ENCODE measurements at regions not wholly inside any gene's neighbourhood (a gene's known extent, or its start where the extent isn't known, plus 50 kb on each side); places are given as distances from the start of the nearest gene placed in this dataset.

DNA sequence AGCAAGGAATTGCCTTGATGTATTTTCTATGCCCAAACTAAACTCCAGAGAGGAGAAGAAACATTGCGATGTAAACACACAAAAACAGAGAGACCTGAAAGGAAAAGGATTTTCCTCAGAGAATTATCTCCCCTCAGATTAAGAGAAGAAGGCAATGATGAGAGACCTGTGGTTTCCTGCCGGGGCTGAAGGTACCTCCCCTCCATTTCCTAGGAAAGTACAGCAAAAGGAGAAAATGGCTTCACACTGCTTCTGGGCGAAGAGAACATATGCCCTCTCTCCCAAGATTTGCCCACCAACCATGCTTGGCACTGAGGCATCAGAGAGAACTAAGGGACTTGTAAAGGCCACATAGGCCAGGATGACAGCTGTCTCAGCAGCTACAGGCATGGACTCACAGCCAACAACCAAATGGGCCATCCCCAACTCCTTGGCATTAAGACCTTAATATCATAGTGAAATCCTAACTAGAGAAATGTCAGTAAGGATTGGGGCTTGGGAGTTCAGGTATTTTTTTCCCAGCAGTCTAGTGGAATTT lies 523.0 kb downstream of the PTPRC start:
- no peak for DNase-seq (ENCODE audit: low read depth)

DNA sequence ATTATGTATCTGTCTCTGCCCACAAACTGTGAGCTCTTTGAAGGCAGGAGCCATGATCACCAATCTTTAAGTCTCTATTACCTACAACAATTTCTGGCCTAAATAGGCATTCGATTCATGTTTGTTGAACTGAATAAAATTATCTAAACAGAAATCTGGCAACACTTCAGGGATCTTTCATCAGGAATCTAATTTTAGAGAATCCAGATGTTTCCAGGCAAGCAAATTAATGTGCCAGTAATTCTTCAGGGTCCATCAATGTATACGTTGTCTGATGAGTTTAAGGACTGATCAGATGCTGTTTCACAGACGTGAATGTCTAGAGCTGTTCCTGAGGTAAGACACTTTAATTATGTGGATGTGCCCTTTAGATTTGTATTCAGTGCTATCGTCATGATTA lies 524.4 kb downstream of the PTPRC start:
- peak; percentile 1 for DNase-seq (ENCODE audit: low read depth)

DNA sequence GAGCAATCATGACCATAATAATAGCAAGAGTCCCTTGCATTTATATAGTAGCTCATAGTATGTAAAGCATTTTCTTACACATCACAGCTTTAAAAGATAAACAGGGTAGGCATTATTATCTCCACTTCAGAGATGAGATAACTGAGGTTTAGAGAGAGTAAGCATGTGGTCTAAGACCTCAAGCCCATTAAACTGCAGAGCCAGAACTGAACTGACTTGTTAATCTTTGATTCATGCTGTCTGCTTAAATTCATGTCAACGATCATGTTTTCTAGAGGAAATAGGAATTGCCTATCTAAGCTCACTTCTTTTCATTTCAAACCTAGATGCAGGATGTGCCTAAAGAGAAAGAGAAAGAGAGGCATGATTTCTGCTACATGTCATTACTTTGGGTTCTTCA lies 524.8 kb downstream of the PTPRC start:
- no peak for DNase-seq (ENCODE audit: low read depth)

DNA sequence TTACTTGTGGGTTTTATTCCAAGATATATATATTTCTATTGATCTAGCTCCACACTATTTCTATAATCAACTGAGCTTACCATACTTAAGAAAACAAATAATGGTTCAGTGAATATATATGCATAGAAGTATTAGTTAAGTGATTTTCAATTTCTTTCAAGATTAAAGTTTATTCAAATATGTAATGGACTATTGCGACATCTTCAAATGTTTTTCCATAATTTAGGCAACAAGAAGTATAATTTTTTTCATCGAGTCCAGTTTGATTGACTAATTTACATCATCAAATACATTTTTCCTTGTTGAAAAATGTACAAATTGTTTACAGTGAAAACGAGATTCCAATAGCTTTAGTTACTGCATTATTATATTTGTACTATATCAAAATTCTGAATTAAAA lies 528.6 kb downstream of the PTPRC start:
- DNase-seq (ENCODE audit: low read depth): no peak

DNA sequence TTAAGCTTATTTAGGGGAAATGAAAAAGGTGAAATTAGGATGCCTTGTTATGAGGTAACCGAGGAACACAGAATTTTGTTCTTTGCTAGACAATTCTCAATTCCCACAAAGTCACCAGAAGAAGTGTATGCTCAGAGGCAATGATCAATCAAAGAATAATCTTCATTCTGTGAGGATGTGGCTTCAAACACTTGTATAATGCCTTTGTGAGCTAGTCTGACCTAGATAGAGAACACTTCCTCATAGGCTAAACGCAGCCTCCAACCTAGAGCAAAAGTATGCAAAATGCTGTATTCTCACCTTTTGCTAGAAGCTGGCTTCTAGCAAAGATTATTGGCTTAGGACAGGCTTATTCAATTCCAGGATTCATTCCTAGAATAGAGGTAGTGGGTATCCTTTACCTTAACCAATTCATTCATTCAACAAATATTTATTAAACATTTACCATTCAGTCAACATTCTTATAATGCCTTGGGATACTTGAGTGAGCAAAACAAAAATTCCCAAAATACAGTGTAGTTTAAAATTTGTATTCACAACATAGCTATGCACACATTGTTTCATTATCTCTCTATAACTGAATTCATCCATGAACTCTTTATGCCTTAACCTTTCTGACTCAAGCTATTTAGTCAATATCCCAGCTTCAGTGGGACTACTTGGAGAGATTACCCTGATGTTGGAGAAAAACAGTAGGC lies 530.2 kb downstream of the PTPRC start:
- no peak for DNase-seq (ENCODE audit: low read depth)

DNA sequence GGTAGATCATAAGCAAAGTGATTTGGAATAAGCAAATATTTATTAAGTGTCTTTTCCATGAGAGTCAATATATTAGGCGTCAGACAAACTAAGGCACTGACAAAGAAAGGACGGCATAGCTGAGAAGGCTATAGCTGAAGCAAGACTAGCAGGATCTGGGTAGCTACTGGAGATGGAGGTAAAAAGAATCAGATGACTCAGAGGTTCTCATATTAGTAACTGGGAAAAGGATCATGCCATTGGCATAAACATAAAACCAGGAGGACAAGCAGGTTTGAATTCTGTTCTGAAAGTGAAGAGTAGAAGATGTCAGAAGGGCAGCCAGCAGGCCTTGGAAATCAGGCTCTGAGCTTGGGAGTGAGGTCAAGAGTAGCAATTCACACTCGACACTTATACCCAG lies 531.9 kb downstream of the PTPRC start:
- no peak for DNase-seq (ENCODE audit: low read depth)

DNA sequence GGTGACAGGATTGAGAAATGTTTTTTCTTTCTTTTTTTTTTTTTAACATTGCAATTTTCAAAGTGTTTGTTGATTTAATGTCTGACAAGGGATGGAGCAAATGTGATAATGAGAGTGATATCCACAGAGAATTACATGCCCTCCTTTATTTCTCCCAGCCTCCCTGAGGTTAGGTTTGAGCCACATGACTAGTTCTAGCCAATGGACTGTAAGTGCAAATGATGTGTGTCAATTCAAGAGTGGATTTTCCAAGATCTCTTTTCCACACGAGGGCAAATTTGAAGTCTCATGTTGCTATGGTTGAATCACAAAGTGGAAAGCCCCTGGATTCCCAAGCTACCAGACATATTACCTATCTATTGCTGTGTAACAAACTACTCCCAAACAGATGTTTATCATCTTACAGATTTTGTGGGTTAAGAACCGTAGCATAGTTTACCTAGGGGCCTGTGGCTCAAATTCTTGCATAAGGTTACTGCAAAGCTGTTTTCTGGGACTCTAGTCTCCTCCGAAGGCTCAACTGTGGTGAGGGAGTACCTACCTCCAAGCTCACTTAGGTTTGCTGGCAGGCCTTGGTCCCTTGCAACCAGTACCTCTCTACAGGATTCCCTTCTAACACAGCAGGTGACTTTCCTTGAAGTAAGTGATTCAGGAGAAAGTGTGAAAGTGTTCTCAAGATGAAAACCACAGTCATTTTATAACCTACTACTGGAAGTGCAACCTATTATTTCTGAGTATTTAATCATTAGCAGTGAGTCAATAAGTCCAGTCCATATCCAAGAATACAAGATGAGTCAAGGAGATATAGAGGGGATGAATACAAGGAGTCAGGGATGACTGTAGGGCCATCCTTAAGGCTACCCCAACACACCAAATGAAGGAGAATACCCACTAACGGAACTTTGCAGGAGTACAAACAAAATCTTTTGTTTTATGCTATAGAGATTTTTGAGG lies 533.6 kb downstream of the PTPRC start:
- no peak for DNase-seq (ENCODE audit: low read depth)

DNA sequence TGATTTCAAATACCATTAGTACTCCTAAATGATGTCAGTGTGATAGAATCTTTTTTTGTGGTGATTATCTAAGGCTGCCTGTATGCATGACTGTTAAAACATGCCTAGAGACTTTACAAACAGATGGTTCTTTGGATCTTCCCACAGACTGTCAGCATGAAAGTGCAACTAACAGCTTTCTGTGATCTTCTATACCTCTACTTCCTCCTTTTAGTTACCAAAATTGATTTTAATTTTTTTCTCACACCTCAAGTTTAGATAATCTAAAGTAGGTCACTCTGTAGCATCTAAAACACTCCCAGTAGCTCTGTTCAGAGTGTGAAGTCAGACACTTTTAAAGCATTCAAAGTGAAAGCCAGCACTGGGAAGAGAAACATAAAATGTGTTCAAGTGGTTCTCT lies 534.5 kb downstream of the PTPRC start:
- no peak for DNase-seq (ENCODE audit: low read depth)

DNA sequence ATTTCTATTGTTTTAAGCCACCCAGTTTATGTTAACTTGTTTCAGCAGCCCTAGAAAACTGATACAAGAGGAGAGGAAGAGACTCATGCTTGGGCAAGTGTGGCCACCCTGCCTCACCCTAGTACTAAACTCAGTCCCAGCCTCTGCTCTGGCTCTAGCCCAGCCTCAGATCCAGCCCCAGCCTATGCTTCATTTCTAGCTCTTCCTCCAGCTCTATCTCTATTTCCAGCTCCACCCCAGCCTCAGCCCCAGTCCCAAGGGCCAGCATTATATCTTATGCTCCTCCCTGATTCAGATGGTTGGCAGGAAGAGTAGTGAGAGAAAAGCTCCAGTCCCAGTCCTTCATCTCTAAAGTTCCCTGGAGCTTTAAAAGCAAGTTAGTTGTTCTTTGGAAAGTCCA lies 535.5 kb downstream of the PTPRC start:
- no peak for DNase-seq (ENCODE audit: low read depth)

DNA sequence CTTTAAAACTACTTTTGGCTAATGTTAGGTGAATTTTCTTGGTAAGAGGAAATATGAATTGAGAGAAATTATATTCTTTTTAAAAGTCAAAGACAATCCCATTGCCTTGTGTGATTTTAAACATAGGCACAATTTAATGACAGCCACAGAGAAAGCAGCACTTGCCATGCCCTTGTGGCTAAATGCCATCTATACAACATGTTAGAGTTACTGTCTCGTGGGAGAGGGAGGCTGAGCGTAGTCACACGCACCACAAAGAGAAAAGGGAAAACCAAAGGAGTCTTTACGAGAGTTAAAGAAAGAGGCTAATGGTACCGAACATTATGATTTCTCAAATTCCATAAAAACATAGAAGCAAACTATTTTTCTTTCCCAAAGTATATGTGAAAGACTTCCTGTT lies 537.9 kb downstream of the PTPRC start:
- DNase-seq (ENCODE audit: low read depth): no peak

DNA sequence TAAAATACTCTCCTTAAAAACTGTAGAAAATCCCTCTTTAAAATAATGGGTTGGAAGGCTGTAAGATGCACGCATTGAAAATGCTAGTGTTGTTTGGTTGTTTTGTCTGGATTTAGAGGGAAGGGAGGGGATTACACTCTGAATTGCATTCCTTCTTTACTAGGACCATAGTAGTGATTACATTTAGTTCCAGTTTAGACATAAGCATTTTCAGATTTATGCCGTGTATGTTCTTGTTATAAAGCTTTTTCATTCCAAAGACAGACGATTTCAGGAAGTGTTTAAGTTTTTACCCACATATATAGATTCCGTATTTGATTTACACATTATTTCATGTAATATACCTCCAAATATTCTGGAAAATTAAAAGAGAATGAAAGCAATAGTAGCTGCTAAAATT lies 538.4 kb downstream of the PTPRC start:
- DNase-seq (ENCODE audit: low read depth): no peak

DNA sequence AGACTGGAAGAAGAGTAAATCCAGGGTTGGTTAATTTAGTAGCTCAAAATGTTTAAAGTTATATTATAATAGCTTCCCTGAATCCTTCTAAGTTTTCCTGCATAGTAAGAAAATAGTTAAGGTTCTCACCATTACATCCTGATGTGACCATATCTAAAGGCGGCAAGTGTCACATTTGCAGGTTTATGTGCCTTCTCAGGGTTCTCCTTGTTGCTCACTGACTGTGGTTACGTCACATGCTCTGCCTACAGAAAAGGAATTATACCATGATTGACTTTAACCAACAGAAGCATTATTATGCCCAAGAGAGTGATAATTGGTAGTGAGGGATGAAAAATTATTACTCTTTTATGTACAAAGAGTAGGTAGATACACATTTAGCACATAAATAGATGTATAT lies 539.8 kb downstream of the PTPRC start:
- DNase-seq (ENCODE audit: low read depth): no peak

DNA sequence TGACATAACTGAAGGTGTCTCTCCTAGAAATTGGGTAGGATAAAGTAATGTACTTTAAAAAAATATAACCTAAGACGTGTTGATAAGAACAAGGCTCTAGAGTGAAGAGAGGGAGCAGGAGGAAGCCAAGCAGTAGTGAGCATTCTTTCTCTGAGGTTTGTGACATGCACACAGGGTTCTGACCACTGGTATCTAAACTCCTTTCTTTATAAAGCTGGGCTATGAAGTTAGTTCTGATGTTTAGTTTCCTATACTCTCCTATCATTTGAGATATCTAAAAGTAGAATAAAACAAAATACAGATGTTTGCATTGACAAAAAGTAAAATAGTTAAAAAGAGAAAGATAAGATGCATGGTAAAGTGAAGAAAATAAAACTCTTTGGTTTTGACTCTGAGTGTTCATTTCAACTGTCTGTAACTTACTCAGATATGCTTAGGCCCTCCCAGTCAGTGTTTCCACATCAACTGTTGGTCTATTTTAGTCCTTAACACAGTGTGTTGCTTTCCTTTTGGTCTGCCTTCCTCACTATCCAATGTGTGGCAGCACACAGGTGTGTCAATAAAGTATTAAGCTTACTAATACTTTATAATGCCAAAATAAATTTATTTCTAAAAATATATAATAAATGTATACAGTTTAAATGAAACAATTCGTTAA lies 543.5 kb downstream of the PTPRC start:
- DNase-seq (ENCODE audit: low read depth): no peak

DNA sequence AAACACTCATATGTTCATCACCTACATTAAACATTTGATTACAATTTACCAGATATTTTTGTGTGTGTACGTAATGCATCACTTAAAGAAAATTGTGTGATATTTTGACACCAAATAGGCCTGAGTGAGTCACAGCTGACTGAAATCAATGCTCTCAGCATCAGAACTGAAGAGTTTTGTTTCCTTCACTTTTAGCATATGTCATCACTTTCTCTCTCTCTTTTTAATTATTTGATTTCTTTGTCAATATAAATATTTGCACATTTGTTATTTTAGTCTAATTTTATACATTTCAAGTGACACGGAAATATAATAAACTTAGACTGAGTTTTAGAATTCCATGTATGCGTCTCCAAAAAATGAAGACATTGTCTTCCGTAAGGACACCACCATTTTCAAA lies 545.3 kb downstream of the PTPRC start:
- DNase-seq (ENCODE audit: low read depth): no peak

DNA sequence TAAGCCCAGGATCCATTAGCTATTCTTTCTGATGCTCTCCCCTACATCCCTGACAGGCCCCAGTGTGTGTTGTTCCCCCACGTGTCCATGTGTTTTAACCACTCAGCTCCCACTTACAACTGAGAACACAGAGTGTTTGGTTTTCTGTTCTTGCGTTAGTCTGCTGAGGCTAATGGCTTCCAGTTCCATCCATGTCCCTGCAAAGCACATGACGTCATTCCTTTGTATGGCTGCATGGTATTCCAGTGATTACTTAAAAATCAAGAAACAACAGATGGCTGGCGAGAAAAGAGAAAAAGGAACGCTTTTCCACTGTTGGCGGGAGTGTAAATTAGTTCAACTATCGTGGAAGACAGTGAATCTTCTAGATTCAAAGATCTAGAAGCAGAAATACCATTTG lies 556.0 kb downstream of the PTPRC start:
- DNase-seq (ENCODE audit: low read depth): no peak

DNA sequence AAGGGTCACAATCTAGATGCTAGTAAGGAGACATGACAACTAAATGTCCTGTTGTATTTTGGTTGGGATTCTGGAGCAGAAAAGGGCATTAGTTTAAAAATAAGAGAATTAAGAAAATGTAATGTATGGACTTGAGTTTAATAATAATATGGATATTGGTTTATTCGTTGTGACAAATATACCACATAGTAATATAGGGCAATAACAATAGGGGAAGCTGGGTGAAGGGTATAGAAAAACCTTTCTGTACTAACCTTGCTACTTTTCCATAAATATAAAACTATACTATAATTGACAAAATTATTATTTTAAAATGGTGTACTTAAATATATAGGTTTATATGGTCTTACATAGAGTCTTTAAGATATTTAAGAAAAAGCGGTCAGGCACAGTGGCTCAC lies 558.9 kb downstream of the PTPRC start:
- no peak for DNase-seq (ENCODE audit: low read depth)

DNA sequence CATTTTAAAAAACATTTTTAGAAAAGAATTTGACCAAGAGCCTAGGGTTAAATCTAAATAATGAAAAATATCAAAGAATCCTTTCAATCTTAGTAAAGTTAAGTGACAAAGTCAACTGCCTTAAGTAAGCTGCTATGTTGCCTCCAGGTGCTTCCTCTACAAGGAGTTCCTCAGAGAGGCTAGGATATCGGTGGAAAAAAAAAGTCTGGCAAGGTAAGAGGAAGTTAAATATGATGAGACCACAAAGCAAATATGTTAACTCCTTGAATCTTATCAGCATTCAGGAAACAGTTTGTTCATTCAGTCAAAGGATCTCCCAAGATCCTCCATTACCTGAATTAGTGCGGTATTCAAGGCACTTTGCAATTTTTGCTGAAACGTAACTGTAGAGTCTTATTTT lies 563.5 kb downstream of the PTPRC start:
- no peak for DNase-seq (ENCODE audit: low read depth)

DNA sequence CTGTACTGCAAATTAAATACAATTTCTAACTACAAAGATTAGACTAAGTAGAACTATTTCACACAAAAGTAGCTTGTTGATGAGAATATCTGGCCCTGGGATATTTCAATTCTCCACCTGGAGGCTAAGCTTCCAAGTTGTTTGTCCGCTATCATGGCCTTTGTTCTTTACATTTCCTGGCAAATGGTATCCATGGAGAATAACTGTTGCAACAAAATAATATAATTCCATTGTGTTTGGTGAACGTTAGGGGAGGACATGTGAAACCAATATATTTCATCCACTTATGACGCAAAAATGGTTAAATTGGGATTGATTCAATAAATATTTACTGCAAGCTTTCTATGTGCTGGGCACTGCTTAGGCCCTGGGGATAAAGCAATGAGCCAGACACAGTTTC lies 565.4 kb downstream of the PTPRC start:
- DNase-seq (ENCODE audit: low read depth): peak; percentile 9

DNA sequence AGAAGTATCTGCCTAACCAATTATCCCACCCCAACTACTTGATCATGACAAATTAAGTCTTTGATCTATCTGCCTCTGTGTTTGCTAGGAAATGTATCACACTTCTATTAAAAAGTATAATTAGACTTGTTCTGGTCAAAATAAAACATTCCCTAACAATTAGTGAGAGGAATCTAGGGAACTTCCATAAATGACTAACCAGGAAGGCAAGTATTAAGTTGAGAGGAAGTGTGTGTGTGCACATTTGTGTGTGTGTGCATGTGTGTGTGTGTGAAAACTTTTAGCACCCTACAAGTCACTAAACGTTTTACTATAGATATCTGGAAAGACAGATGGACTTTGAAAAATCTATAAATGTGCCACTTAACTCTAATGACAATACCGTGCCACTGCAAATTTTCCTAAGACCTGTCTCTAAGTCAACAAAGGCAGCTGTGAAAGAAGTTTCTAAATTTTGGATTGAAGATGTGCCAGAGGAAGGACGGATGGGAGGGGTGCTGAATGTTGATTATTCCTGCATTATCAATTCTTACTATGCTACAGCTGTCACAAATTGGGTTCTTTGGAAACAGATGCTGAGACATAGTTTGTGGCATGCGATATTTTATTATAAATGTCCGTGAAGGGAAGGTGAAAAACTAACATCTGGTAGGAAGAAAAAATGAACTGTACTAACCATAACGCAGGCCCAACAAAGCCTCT lies 567.1 kb downstream of the PTPRC start:
- DNase-seq (ENCODE audit: low read depth): no peak

DNA sequence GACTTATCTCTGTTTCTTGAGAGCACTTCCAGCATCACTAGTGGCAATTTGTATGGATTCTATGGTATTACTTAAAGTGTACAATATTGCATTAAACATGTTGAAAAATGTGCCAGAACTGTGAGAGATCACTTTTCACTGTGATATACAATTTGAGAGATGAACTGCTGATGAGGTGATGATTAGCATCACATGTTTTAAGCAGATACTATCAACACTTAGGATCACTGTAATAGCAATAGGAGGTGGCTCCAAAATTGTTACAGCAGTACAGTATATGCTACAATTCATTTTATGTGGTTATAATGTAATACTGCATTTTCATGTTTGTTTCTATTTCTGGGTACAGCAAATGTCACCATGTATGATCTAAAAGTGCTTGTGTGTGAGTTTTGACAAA lies 570.0 kb downstream of the PTPRC start:
- no peak for DNase-seq (ENCODE audit: low read depth)

DNA sequence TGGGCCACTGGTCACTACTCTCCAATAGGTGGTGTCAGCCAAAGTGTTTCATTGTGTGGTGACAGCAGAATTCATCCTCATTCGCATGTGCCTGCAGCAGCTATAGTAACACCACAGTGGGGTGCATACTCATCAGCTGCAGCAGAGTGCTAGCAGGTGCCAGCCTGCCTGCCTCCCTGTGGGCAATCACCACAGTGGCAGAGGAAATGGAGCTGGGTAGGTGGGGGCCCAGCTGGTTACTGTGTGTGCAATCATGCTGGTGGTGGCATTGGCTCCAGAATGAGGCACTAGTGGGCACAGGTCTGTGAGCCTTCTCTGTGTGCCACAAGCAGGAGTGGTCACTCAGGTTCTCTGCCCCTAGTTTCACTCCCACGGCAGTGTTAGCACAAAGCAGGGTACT lies 579.2 kb downstream of the PTPRC start:
- no peak for DNase-seq (ENCODE audit: low read depth)

DNA sequence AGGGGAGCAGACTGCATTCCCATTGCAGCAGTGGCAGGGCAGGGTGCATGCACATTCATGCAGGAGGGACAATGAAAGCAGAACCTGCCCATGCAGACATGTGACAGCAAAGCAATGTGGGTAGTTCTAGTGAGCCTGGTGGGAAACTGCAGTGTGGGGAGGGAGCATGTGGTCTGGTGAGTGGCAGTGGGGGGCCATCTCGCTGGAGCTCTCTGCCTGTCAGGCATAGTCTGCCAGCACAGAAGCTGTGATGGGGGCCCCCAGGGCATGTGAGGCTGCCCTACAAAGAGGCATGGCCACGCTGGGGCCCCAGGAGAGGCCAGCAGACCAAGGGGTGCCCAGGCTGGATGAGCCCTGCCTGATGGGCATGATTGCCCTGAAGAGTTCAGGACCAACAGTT lies 579.7 kb downstream of the PTPRC start:
- DNase-seq (ENCODE audit: low read depth): no peak

Data from fibroblast of gingiva (primary cell).